ENCODE measurements at regions not wholly inside any gene's neighbourhood (a gene's known extent, or its start where the extent isn't known, plus 50 kb on each side); places are given as distances from the start of the nearest gene placed in this dataset.

DNA sequence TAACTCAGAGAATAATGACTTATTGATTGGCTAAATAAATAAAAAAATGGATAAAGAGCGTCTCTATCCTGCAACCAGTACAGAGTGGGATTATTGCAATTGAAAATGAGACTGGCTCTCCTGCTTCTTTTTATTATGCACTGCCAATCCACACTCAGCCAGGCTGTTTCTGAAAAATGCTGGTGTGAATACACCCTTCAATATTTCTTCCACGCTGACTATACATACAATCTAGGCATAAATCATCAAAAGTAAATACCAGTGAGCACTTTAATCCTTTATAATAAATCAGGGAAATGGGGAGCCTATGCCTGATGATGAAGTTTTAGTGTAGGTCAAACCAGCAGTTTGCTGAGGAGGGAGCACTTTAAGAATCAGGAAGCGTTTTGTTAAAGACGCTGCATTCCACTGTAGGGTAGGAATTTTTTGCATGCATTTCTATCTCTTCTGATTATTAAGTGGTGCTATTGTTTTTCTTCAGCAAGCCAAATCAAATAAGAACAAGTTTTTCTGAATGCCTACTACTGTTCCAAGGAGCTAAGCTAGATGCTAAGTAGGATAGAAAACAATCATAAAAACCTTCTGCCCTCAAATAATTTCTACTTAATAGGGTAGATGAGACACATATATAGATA lies 781.5 kb downstream of the TBL1XR1 start:
- TF ChIP-seq POLR2AphosphoS5 (IDR thresholded peaks at IDR 0.05; ENCODE audit: low read depth) (no peak), SPI1 (IDR thresholded peaks at IDR 0.05; ENCODE audit: borderline replicate concordance, low read depth) (no peak), GABPA (IDR thresholded peaks at IDR 0.05; ENCODE audit: low read depth) (no peak)
- TF ChIP-seq, protein P1, sequence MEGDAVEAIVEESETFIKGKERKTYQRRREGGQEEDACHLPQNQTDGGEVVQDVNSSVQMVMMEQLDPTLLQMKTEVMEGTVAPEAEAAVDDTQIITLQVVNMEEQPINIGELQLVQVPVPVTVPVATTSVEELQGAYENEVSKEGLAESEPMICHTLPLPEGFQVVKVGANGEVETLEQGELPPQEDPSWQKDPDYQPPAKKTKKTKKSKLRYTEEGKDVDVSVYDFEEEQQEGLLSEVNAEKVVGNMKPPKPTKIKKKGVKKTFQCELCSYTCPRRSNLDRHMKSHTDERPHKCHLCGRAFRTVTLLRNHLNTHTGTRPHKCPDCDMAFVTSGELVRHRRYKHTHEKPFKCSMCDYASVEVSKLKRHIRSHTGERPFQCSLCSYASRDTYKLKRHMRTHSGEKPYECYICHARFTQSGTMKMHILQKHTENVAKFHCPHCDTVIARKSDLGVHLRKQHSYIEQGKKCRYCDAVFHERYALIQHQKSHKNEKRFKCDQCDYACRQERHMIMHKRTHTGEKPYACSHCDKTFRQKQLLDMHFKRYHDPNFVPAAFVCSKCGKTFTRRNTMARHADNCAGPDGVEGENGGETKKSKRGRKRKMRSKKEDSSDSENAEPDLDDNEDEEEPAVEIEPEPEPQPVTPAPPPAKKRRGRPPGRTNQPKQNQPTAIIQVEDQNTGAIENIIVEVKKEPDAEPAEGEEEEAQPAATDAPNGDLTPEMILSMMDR (IDR thresholded peaks at IDR 0.05; ENCODE audit: insufficient read depth, low read length) = no peak
- TF ChIP-seq, protein P2, sequence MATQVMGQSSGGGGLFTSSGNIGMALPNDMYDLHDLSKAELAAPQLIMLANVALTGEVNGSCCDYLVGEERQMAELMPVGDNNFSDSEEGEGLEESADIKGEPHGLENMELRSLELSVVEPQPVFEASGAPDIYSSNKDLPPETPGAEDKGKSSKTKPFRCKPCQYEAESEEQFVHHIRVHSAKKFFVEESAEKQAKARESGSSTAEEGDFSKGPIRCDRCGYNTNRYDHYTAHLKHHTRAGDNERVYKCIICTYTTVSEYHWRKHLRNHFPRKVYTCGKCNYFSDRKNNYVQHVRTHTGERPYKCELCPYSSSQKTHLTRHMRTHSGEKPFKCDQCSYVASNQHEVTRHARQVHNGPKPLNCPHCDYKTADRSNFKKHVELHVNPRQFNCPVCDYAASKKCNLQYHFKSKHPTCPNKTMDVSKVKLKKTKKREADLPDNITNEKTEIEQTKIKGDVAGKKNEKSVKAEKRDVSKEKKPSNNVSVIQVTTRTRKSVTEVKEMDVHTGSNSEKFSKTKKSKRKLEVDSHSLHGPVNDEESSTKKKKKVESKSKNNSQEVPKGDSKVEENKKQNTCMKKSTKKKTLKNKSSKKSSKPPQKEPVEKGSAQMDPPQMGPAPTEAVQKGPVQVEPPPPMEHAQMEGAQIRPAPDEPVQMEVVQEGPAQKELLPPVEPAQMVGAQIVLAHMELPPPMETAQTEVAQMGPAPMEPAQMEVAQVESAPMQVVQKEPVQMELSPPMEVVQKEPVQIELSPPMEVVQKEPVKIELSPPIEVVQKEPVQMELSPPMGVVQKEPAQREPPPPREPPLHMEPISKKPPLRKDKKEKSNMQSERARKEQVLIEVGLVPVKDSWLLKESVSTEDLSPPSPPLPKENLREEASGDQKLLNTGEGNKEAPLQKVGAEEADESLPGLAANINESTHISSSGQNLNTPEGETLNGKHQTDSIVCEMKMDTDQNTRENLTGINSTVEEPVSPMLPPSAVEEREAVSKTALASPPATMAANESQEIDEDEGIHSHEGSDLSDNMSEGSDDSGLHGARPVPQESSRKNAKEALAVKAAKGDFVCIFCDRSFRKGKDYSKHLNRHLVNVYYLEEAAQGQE (IDR thresholded peaks at IDR 0.05; ENCODE audit: insufficient replicate concordance, low read depth) = no peak
- no peaks in the 10 kb centered on the region for H3K27me3 ChIP-seq (ENCODE audit: insufficient read depth, poor library complexity, severe bottlenecking)
- DNase-seq (ENCODE audit: low read depth in 1 of 2, low spot score in 1 of 2) = no peak
- no peak overlapping the region for H3K4me3 ChIP-seq (replicated peaks; ENCODE audit: insufficient read depth, low read length)
- no peak overlapping the region for H3K27ac ChIP-seq (replicated peaks)

DNA sequence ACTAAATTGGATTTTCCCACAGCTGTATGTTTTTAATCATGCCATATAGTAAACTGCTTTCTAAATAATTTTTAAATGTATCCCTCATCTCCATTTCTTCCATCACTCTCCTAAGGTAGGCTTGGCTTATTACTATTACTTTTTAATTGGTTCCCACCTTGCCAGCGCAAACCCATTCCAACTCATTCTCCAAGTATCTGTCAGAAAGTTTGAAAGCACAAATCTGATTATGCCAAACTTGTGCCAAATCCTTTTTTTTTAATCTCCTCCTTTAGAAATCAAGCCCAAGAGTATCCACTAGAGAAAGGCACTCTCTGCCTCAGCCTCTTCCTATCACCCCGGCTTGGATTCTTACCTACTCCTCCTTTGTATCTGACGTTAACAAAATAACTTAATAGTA lies 784.5 kb downstream of the TBL1XR1 start:
- no peak overlapping the region for H3K27ac ChIP-seq (replicated peaks)
- no peak for DNase-seq (ENCODE audit: low read depth in 1 of 2, low spot score in 1 of 2)
- H3K4me3 ChIP-seq (replicated peaks; ENCODE audit: insufficient read depth, low read length) = no peak overlapping the region
- TF ChIP-seq GABPA (IDR thresholded peaks at IDR 0.05; ENCODE audit: low read depth) (no peak), POLR2AphosphoS5 (IDR thresholded peaks at IDR 0.05; ENCODE audit: low read depth) (no peak), SPI1 (IDR thresholded peaks at IDR 0.05; ENCODE audit: borderline replicate concordance, low read depth) (no peak)
- TF ChIP-seq, protein P2 (IDR thresholded peaks at IDR 0.05; ENCODE audit: insufficient replicate concordance, low read depth) = no peak
- TF ChIP-seq, protein P1 (IDR thresholded peaks at IDR 0.05; ENCODE audit: insufficient read depth, low read length) = no peak
- H3K27me3 ChIP-seq (ENCODE audit: insufficient read depth, poor library complexity, severe bottlenecking) = no peaks in the 10 kb centered on the region

DNA sequence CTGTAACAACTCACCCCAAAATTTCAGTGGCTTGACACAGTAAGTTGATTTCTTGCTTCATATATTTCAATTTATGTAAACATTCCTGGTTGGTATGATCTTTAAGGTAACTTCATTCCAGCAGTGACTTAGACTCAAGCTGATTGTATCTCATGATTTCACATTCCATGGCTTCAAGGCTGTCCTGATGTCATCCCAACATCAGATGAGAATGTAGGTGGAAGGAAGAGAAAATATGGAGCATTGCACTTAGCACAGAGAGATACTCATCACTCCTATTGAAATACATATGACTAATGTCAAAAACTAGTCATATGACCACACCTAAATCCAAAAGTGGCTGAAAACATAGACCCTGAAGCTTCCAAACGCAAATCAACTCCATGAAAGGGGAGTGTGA lies 793.8 kb downstream of the TBL1XR1 start:
- TF ChIP-seq, protein P1 (IDR thresholded peaks at IDR 0.05; ENCODE audit: insufficient read depth, low read length) = no peak
- TF ChIP-seq GABPA (IDR thresholded peaks at IDR 0.05; ENCODE audit: low read depth) (no peak), POLR2AphosphoS5 (IDR thresholded peaks at IDR 0.05; ENCODE audit: low read depth) (no peak), SPI1 (IDR thresholded peaks at IDR 0.05; ENCODE audit: borderline replicate concordance, low read depth) (no peak)
- TF ChIP-seq, protein P2 (IDR thresholded peaks at IDR 0.05; ENCODE audit: insufficient replicate concordance, low read depth) = no peak
- no peak for DNase-seq (ENCODE audit: low read depth in 1 of 2, low spot score in 1 of 2)
- Histone ChIP-seq H3K27me3 (ENCODE audit: insufficient read depth, poor library complexity, severe bottlenecking) (no peaks in the 10 kb centered on the region), H3K4me3 (replicated peaks; ENCODE audit: insufficient read depth, low read length) (no peak overlapping the region), H3K27ac (replicated peaks) (no peak overlapping the region)
